ENCODE measurements at regions not wholly inside any gene's neighbourhood (a gene's known extent, or its start where the extent isn't known, plus 50 kb on each side); places are given as distances from the start of the nearest gene placed in this dataset.

GRCh38 chr9:101849102-101849707 is 110.8 kb upstream of the GRIN3A start:
- H3K4me2 ChIP-seq (ENCODE audit: low read length): no peak overlapping the region
- no peaks in the 10 kb centered on the region for H3K79me2 ChIP-seq (ENCODE audit: control insufficient read depth, low read length)
- H4K20me1 ChIP-seq (ENCODE audit: control insufficient read depth, insufficient read depth, low read depth, low read length): no peaks in the 10 kb centered on the region
- no peaks in the 10 kb centered on the region for H3K4me1 ChIP-seq (ENCODE audit: control insufficient read depth, low read length)
- no peak overlapping the region for H3K4me3 ChIP-seq (ENCODE audit: low read length)
- H3K9me3 ChIP-seq (ENCODE audit: control insufficient read depth, insufficient read depth, low read length): no peaks in the 10 kb centered on the region
- H3K27me3 ChIP-seq (ENCODE audit: control insufficient read depth, low read length): no peaks in the 10 kb centered on the region
- no peaks in the 10 kb centered on the region for H3F3A ChIP-seq (ENCODE audit: control insufficient read depth, insufficient read depth)
- no peaks in the 10 kb centered on the region for H3K36me3 ChIP-seq (ENCODE audit: control insufficient read depth, low read length)
- no peak for TF ChIP-seq EZH2phosphoT487 (IDR thresholded peaks at IDR 0.05; ENCODE audit: borderline replicate concordance, low read length)
- TF ChIP-seq CTCF (IDR thresholded peaks at IDR 0.05; ENCODE audit: low read depth, low read length, poor library complexity, severe bottlenecking): no peak
- H3K9me2 ChIP-seq (replicated peaks; ENCODE audit: control insufficient read depth, low read length): no peaks in the 10 kb centered on the region
- H3K27ac ChIP-seq (ENCODE audit: low read depth, low read length): no peak overlapping the region

- Histone ChIP-seq H3K79me2 (ENCODE audit: control insufficient read depth, low read length) (no peaks in the 10 kb centered on the region), H3K4me1 (ENCODE audit: control insufficient read depth, low read length) (no peaks in the 10 kb centered on the region), H4K20me1 (ENCODE audit: control insufficient read depth, insufficient read depth, low read depth, low read length) (no peaks in the 10 kb centered on the region), H3K27ac (ENCODE audit: low read depth, low read length) (no peak overlapping the region), H3K4me2 (ENCODE audit: low read length) (no peak overlapping the region), H3K27me3 (ENCODE audit: control insufficient read depth, low read length) (no peaks in the 10 kb centered on the region), H3F3A (ENCODE audit: control insufficient read depth, insufficient read depth) (no peaks in the 10 kb centered on the region), H3K9me3 (ENCODE audit: control insufficient read depth, insufficient read depth, low read length) (no peaks in the 10 kb centered on the region), H3K9me2 (replicated peaks; ENCODE audit: control insufficient read depth, low read length) (no peaks in the 10 kb centered on the region), H3K36me3 (ENCODE audit: control insufficient read depth, low read length) (no peaks in the 10 kb centered on the region), H3K4me3 (ENCODE audit: low read length) (no peak overlapping the region)
- TF ChIP-seq EZH2phosphoT487 (IDR thresholded peaks at IDR 0.05; ENCODE audit: borderline replicate concordance, low read length): no peak
- no peak for TF ChIP-seq CTCF (IDR thresholded peaks at IDR 0.05; ENCODE audit: low read depth, low read length, poor library complexity, severe bottlenecking)
These were observed 110.1 kb upstream of the GRIN3A start for GRCh38 chr9:101848485-101848919.

- no peaks in the 10 kb centered on the region for H3K9me2 ChIP-seq (replicated peaks; ENCODE audit: control insufficient read depth, low read length)
- H3K27ac ChIP-seq (ENCODE audit: low read depth, low read length): no peak overlapping the region
- H3F3A ChIP-seq (ENCODE audit: control insufficient read depth, insufficient read depth): no peaks in the 10 kb centered on the region
- no peaks in the 10 kb centered on the region for H3K36me3 ChIP-seq (ENCODE audit: control insufficient read depth, low read length)
- TF ChIP-seq EZH2phosphoT487 (IDR thresholded peaks at IDR 0.05; ENCODE audit: borderline replicate concordance, low read length): no peak
- no peak for TF ChIP-seq CTCF (IDR thresholded peaks at IDR 0.05; ENCODE audit: low read depth, low read length, poor library complexity, severe bottlenecking)
- no peaks in the 10 kb centered on the region for H4K20me1 ChIP-seq (ENCODE audit: control insufficient read depth, insufficient read depth, low read depth, low read length)
- H3K79me2 ChIP-seq (ENCODE audit: control insufficient read depth, low read length): no peaks in the 10 kb centered on the region
- H3K4me1 ChIP-seq (ENCODE audit: control insufficient read depth, low read length): no peaks in the 10 kb centered on the region
- H3K9me3 ChIP-seq (ENCODE audit: control insufficient read depth, insufficient read depth, low read length): no peaks in the 10 kb centered on the region
- H3K4me3 ChIP-seq (ENCODE audit: low read length): no peak overlapping the region
- no peaks in the 10 kb centered on the region for H3K27me3 ChIP-seq (ENCODE audit: control insufficient read depth, low read length)
- no peak overlapping the region for H3K4me2 ChIP-seq (ENCODE audit: low read length)
These were observed 107.7 kb upstream of the GRIN3A start for GRCh38 chr9:101846161-101846560.

Measured in DOHH2 (cell line).